Hematopoietic multipotent progenitor cell treated with erythropoietin and hydrocortisone succinate and interleukin-3 and kit ligand, for 17 days (in vitro differentiated cells): ENCODE measurements at regions not wholly inside any gene's neighbourhood (a gene's known extent, or its start where the extent isn't known, plus 50 kb on each side); places are given as distances from the start of the nearest gene placed in this dataset.

ENCODE experiments used
- DNase-seq: peaks from one replicate; pipeline ENCODE4 v3.0.0-alpha.2; 2015; ENCODE audit warnings: low spot score

GRCh38 chr12:92356425-92356824, 210.8 kb upstream of the BTG1 start:
- no peak for DNase-seq

- no peak for DNase-seq
Measured at GRCh38 chr12:92349635-92350034, 204.0 kb upstream of the BTG1 start.

- no peak for DNase-seq
Measured at GRCh38 chr12:92342574-92342973, 196.9 kb upstream of the BTG1 start.

- DNase-seq = no peak
Measured at GRCh38 chr12:92341065-92341668, 195.5 kb upstream of the BTG1 start.

- DNase-seq = no peak
Measured at GRCh38 chr12:92340441-92341064, 194.9 kb upstream of the BTG1 start.

- DNase-seq = no peak
Measured at GRCh38 chr12:92340003-92340402, 194.4 kb upstream of the BTG1 start.

- no peak for DNase-seq
Measured at GRCh38 chr12:92339198-92339821, 193.7 kb upstream of the BTG1 start.

GRCh38 chr12:92338671-92339070, 193.0 kb upstream of the BTG1 start:
- DNase-seq = no peak

GRCh38 chr12:92338102-92338501, 192.5 kb upstream of the BTG1 start:
- DNase-seq = no peak

GRCh38 chr12:92337128-92337527, 191.5 kb upstream of the BTG1 start:
- no peak for DNase-seq

- no peak for DNase-seq
Measured at GRCh38 chr12:92336641-92337040, 191.0 kb upstream of the BTG1 start.

- DNase-seq = no peak
Measured at GRCh38 chr12:92335831-92336230, 190.2 kb upstream of the BTG1 start.

GRCh38 chr12:92334552-92334951, 188.9 kb upstream of the BTG1 start:
- DNase-seq = no peak

- DNase-seq = no peak
Measured at GRCh38 chr12:92332552-92332951, 186.9 kb upstream of the BTG1 start.

- DNase-seq = no peak
Measured at GRCh38 chr12:92331383-92331782, 185.7 kb upstream of the BTG1 start.

GRCh38 chr12:92330654-92331053, 185.0 kb upstream of the BTG1 start:
- DNase-seq = no peak

GRCh38 chr12:92326877-92327276, 181.2 kb upstream of the BTG1 start:
- DNase-seq = no peak

- no peak for DNase-seq
Measured at GRCh38 chr12:92324849-92325500, 179.3 kb upstream of the BTG1 start.

GRCh38 chr12:92312463-92312964, 166.9 kb upstream of the BTG1 start:
- DNase-seq = no peak

- DNase-seq = no peak
Measured at GRCh38 chr12:92304371-92305055, 158.9 kb upstream of the BTG1 start.

- DNase-seq = no peak
Measured at GRCh38 chr12:92302041-92302829, 156.6 kb upstream of the BTG1 start.

- no peak for DNase-seq
Measured at GRCh38 chr12:92301356-92301755, 155.7 kb upstream of the BTG1 start.
